H1 (cell line): ENCODE measurements at regions not wholly inside any gene's neighbourhood (a gene's known extent, or its start where the extent isn't known, plus 50 kb on each side); places are given as distances from the start of the nearest gene placed in this dataset.
"Not testable (repeated sequence)": the region's sequence is repeated elsewhere in the genome, so short reads cannot be mapped to it uniquely, and the experiment has no call there.

Experiments used
- CTCF ChIA-PET: fragments of 300-600 bp; sonication (Branson Sonifier 250); formaldehyde crosslinking; loops from one replicate; lab custom pipeline; 2021; ENCODE audit not compliant: partially characterized antibody; lab: Charles Lee
- POLR2A ChIA-PET: fragments of 300-600 bp; sonication (Branson Sonifier 250); formaldehyde crosslinking; loops from one replicate; lab custom pipeline; 2021; ENCODE audit warnings: inconsistent platforms; ENCODE audit not compliant: partially characterized antibody; lab: Charles Lee
- DNase-seq, 2 experiments: peaks; one replicate each; pipeline versions ENCODE4 v3.0.0 to v3.0.0-alpha.2; 2010 to 2022; ENCODE audit warnings: low spot score in 2 of 2, low read depth in 1 of 2, mixed read lengths in 1 of 2
- FAIRE-seq: peaks from 2 replicates; lab custom pipeline; 2011; peaks lifted over from hg19 to GRCh38; lab: Jason Lieb, UNC
- H2AFZ ChIP-seq: 2 replicates; pipeline ENCODE4 v1.8.1; 2012; ENCODE audit warnings: low read length, inconsistent platforms
- H2AK5ac ChIP-seq: 2 replicates; pipeline ENCODE4 v1.6.1; 2013; ENCODE audit warnings: low read depth, low read length
- H2BK120ac ChIP-seq: replicated peaks from 2 replicates; pipeline ENCODE3; 2013; ENCODE audit warnings: low read depth, low read length, inconsistent platforms
- H2BK12ac ChIP-seq: 2 replicates; pipeline ENCODE4 v1.6.1; 2013; ENCODE audit warnings: low read depth, low read length
- H2BK15ac ChIP-seq: 2 replicates; pipeline ENCODE4 v1.6.1; 2013; ENCODE audit warnings: low read length
- H2BK20ac ChIP-seq: 2 replicates; pipeline ENCODE4 v1.6.1; 2013; ENCODE audit warnings: low read length
- H2BK5ac ChIP-seq: 2 replicates; pipeline ENCODE4 v1.6.1; 2013; ENCODE audit warnings: low read depth, low read length
- H3K14ac ChIP-seq: 2 replicates; pipeline ENCODE4 v1.6.1; 2013; ENCODE audit warnings: inconsistent platforms; ENCODE audit not compliant: insufficient read length
- H3K18ac ChIP-seq: 2 replicates; pipeline ENCODE4 v1.6.1; 2013; ENCODE audit warnings: low read length; ENCODE audit errors: extremely low read depth
- H3K23ac ChIP-seq: 2 replicates; pipeline ENCODE4 v1.6.1; 2013; ENCODE audit warnings: inconsistent platforms; ENCODE audit not compliant: insufficient read length
- H3K23me2 ChIP-seq: 2 replicates; pipeline ENCODE4 v1.6.1; 2013; ENCODE audit warnings: low read depth, low read length
- H3K27ac ChIP-seq: 2 replicates; pipeline ENCODE4 v1.6.1; 2011; ENCODE audit warnings: low read depth, low read length, inconsistent platforms
- H3K27me3 ChIP-seq, 4 experiments: replicated peaks in 1 of 4; 1 replicate in 1 of 4; 2 replicates in 3 of 4; pipeline versions ENCODE4 v1.6.1 to v1.8.1; 2011 to 2013; ENCODE audit warnings: low read length in 3 of 4, mild to moderate bottlenecking in 3 of 4, inconsistent platforms in 2 of 4, mixed read lengths in 2 of 4, moderate library complexity in 1 of 4; ENCODE audit not compliant: control insufficient read depth in 3 of 4, insufficient read depth in 3 of 4; ENCODE audit errors: extremely low read depth in 1 of 4
- H3K36me3 ChIP-seq, 4 experiments: 2 replicates each; pipeline versions ENCODE4 v1.6.1 to v1.8.1; 2011 to 2013; ENCODE audit warnings: mild to moderate bottlenecking in 4 of 4, low read length in 3 of 4, moderate library complexity in 2 of 4, control low read depth in 1 of 4, inconsistent platforms in 1 of 4; ENCODE audit not compliant: insufficient read depth in 4 of 4, control insufficient read depth in 2 of 4
- H3K4ac ChIP-seq: replicated peaks from 2 replicates; pipeline ENCODE3; 2013; ENCODE audit warnings: low read length, low read depth, mixed read lengths, inconsistent platforms; ENCODE audit not compliant: insufficient read length
- H3K4me1 ChIP-seq, 4 experiments: replicated peaks in 1 of 4; 1 replicate in 1 of 4; 2 replicates in 3 of 4; pipeline versions ENCODE4 v1.6.1 to v1.8.1; 2011 to 2013; ENCODE audit warnings: low read length in 3 of 4, inconsistent platforms in 2 of 4, mixed read lengths in 1 of 4; ENCODE audit not compliant: insufficient read depth in 4 of 4, control insufficient read depth in 3 of 4
- H3K4me2 ChIP-seq, 2 experiments: 2 replicates each; pipeline versions ENCODE4 v1.6.1 to v1.8.1; 2011 to 2013; ENCODE audit warnings: low read depth in 2 of 2, low read length in 2 of 2, control low read depth in 1 of 2, inconsistent platforms in 1 of 2, mild to moderate bottlenecking in 1 of 2; ENCODE audit not compliant: insufficient read depth in 1 of 2
- H3K4me3 ChIP-seq, 4 experiments: fragments of 200-600, 300-600 bp in 1 of 4; sonication (generic), shearing (Covaris generic), sonication (Bioruptor Twin) in 1 of 4; 2 replicates each; pipeline versions ENCODE4 v1.5.1 to v1.8.1; 2011 to 2016; ENCODE audit warnings: low read length in 4 of 4, low read depth in 3 of 4, control low read depth in 2 of 4, inconsistent platforms in 2 of 4, mild to moderate bottlenecking in 2 of 4, mixed read lengths in 1 of 4, moderate library complexity in 1 of 4; ENCODE audit not compliant: insufficient read depth in 2 of 4; ENCODE audit errors: extremely low read depth in 1 of 4
- H3K56ac ChIP-seq: replicated peaks from 2 replicates; pipeline ENCODE3; 2013; ENCODE audit warnings: low read depth, mild to moderate bottlenecking, mixed read lengths, low read length, inconsistent platforms; ENCODE audit not compliant: insufficient read length
- H3K79me1 ChIP-seq: 2 replicates; pipeline ENCODE4 v1.6.1; 2013; ENCODE audit warnings: low read depth, low read length, control low read depth
- H3K79me2 ChIP-seq, 2 experiments: 2 replicates each; pipeline versions ENCODE4 v1.6.1 to v1.8.1; 2012 to 2013; ENCODE audit warnings: low read length in 2 of 2, mild to moderate bottlenecking in 2 of 2, inconsistent platforms in 1 of 2; ENCODE audit not compliant: insufficient read depth in 2 of 2, control insufficient read depth in 1 of 2
- H3K9ac ChIP-seq, 4 experiments: replicated peaks in 1 of 4; 1 replicate in 1 of 4; 2 replicates in 3 of 4; pipeline versions ENCODE4 v1.6.1 to v1.8.1; 2011 to 2013; ENCODE audit warnings: low read depth in 3 of 4, low read length in 3 of 4, control low read depth in 2 of 4, mild to moderate bottlenecking in 2 of 4, moderate library complexity in 2 of 4, inconsistent platforms in 1 of 4; ENCODE audit errors: extremely low read depth in 1 of 4
- H3K9me3 ChIP-seq, 2 experiments: 2 replicates each; pipeline versions ENCODE4 v1.6.1 to v1.8.1; 2012 to 2013; ENCODE audit warnings: mild to moderate bottlenecking in 2 of 2, moderate library complexity in 2 of 2, control low read depth in 1 of 2, inconsistent platforms in 1 of 2, low read depth in 1 of 2, low read length in 1 of 2, mixed read lengths in 1 of 2; ENCODE audit not compliant: insufficient read depth in 2 of 2
- H4K20me1 ChIP-seq, 2 experiments: replicated peaks in 1 of 2; 2 replicates each; pipeline versions ENCODE3 to v1.8.1; 2011 to 2013; ENCODE audit warnings: inconsistent platforms in 2 of 2, low read length in 2 of 2, mild to moderate bottlenecking in 1 of 2; ENCODE audit not compliant: insufficient read depth in 2 of 2, control insufficient read depth in 1 of 2
- H4K5ac ChIP-seq: 2 replicates; pipeline ENCODE4 v1.6.1; 2013; ENCODE audit warnings: low read length, low read depth, mixed read lengths, inconsistent platforms; ENCODE audit not compliant: insufficient read length
- H4K8ac ChIP-seq: 2 replicates; pipeline ENCODE4 v1.8.0; 2013; ENCODE audit warnings: mild to moderate bottlenecking, moderate library complexity, low read length, inconsistent platforms; ENCODE audit not compliant: insufficient read depth; ENCODE audit errors: extremely low read depth
- H4K91ac ChIP-seq: replicated peaks from 2 replicates; pipeline ENCODE3; 2013; ENCODE audit warnings: low read length, mixed read lengths, inconsistent platforms; ENCODE audit not compliant: insufficient read length
- whole genome bisulfite sequencing, 2 experiments: shearing (Covaris generic) in 1 of 2; methylation state at CpG; one replicate each; pipeline versions ENCODE4 v1.1.6 to v1.1.7; 2013 to 2015; ENCODE audit warnings: low lambda C conversion rate in 2 of 2, mixed read lengths in 2 of 2, inconsistent platforms in 1 of 2, low coverage in 1 of 2, missing lambda C conversion rate in 1 of 2; ENCODE audit not compliant: insufficient replicate concordance in 2 of 2, insufficient coverage in 1 of 2, insufficient read length in 1 of 2; ENCODE audit errors: extremely low coverage in 1 of 2, missing lambda C conversion rate in 1 of 2; 5-methylcytosine and 5-hydroxymethylcytosine counted together

- H3K79me2 ChIP-seq, H4K20me1 ChIP-seq, H3K36me3 ChIP-seq, H3K56ac ChIP-seq, H4K5ac ChIP-seq, H3K4me2 ChIP-seq, H3K23me2 ChIP-seq, H2AFZ ChIP-seq, FAIRE-seq, H3K23ac ChIP-seq, H3K27ac ChIP-seq, H2BK12ac ChIP-seq, H2BK120ac ChIP-seq, H2BK15ac ChIP-seq, H2BK20ac ChIP-seq, H3K79me1 ChIP-seq, H3K9me3 ChIP-seq, H3K14ac ChIP-seq, H3K18ac ChIP-seq, H3K4me1 ChIP-seq, H3K4me3 ChIP-seq, H2BK5ac ChIP-seq, POLR2A ChIA-PET, DNase-seq, H2AK5ac ChIP-seq, H3K9ac ChIP-seq, H4K8ac ChIP-seq, H3K27me3 ChIP-seq, H3K4ac ChIP-seq, H4K91ac ChIP-seq: not testable (repeated sequence)
- WGBS, 2 experiments = 95% methylated on average over 19 of the region's 19 CpGs; no CpG with 5 or more reads in 1 of the 2 experiments
- CTCF ChIA-PET = interaction anchor here (0.6 to 17.4 kb wide), 8 partner anchors 10 to 760 kb away, joined by 3 to 353 read pairs (median 4); no protein-coding TSS in a partner anchor
These were observed 90.0 kb upstream of the SHISA6 start for GRCh38 chr17:11150906-11151511.
